Hematopoietic multipotent progenitor cell (in vitro differentiated cells): ENCODE measurements at regions not wholly inside any gene's neighbourhood (a gene's known extent, or its start where the extent isn't known, plus 50 kb on each side); places are given as distances from the start of the nearest gene placed in this dataset.
"Not testable (repeated sequence)": the region's sequence is repeated elsewhere in the genome, so short reads cannot be mapped to it uniquely, and the experiment has no call there.

Source experiments
- DNase-seq, 3 donors: peaks; one replicate each; pipeline ENCODE4 v3.0.0-alpha.2; 2011 to 2015; ENCODE audit warnings: low read depth in 2 of 3, low spot score in 2 of 3

- no peak for DNase-seq
Measured at GRCh38 chr5:101534491-101535110, 631.5 kb upstream of the ST8SIA4 start.

GRCh38 chr5:101532430-101532829, 629.3 kb upstream of the ST8SIA4 start:
- no peak for DNase-seq

- no peak for DNase-seq
Measured at GRCh38 chr5:101531026-101531425, 627.9 kb upstream of the ST8SIA4 start.

- not testable (repeated sequence) for DNase-seq
Measured at GRCh38 chr5:101529094-101529493, 626.0 kb upstream of the ST8SIA4 start.

GRCh38 chr5:101520417-101520816, 617.3 kb upstream of the ST8SIA4 start:
- no peak for DNase-seq

- DNase-seq: no peak
Measured at GRCh38 chr5:101517795-101518194, 614.7 kb upstream of the ST8SIA4 start.

GRCh38 chr5:101515721-101516120, 612.6 kb upstream of the ST8SIA4 start:
- DNase-seq: no peak

- no peak for DNase-seq
Measured at GRCh38 chr5:101505891-101506570, 602.9 kb upstream of the ST8SIA4 start.

- no peak for DNase-seq
Measured at GRCh38 chr5:101482931-101483330, 579.8 kb upstream of the ST8SIA4 start.

GRCh38 chr5:101473483-101473882, 570.4 kb upstream of the ST8SIA4 start:
- DNase-seq: no peak

GRCh38 chr5:101461455-101461854, 558.4 kb upstream of the ST8SIA4 start:
- no peak for DNase-seq

GRCh38 chr5:101458587-101458986, 555.5 kb upstream of the ST8SIA4 start:
- DNase-seq: no peak

- DNase-seq: no peak
Measured at GRCh38 chr5:101455851-101456250, 552.8 kb upstream of the ST8SIA4 start.

GRCh38 chr5:101455048-101455447, 552.0 kb upstream of the ST8SIA4 start:
- DNase-seq: no peak

GRCh38 chr5:101442281-101442680, 539.2 kb upstream of the ST8SIA4 start:
- not testable (repeated sequence) for DNase-seq

GRCh38 chr5:101440173-101440572, 537.1 kb upstream of the ST8SIA4 start:
- no peak for DNase-seq

GRCh38 chr5:101437351-101437750, 534.3 kb upstream of the ST8SIA4 start:
- DNase-seq: no peak

GRCh38 chr5:101435768-101436167, 532.7 kb upstream of the ST8SIA4 start:
- no peak for DNase-seq

- no peak for DNase-seq
Measured at GRCh38 chr5:101431201-101431600, 528.1 kb upstream of the ST8SIA4 start.

- no peak for DNase-seq
Measured at GRCh38 chr5:101430551-101430950, 527.5 kb upstream of the ST8SIA4 start.

- no peak for DNase-seq
Measured at GRCh38 chr5:101429241-101429640, 526.2 kb upstream of the ST8SIA4 start.

GRCh38 chr5:101425339-101425859, 522.3 kb upstream of the ST8SIA4 start:
- no peak for DNase-seq
